GM12873 (cell line): ENCODE measurements at regions not wholly inside any gene's neighbourhood (a gene's known extent, or its start where the extent isn't known, plus 50 kb on each side); places are given as distances from the start of the nearest gene placed in this dataset.

Experiments used
- CTCF ChIP-seq: IDR thresholded peaks from 2 replicates; pipeline ENCODE4 v1.5.1; 2012; ENCODE audit warnings: low read depth, mild to moderate bottlenecking, moderate library complexity, low read length, control low read depth; ENCODE audit not compliant: insufficient read depth; ENCODE audit errors: missing control alignments

GRCh38 chr3:34635352-34635850 lies 837.0 kb downstream of the PDCD6IP start:
- TF ChIP-seq CTCF = no peak

- no peak for TF ChIP-seq CTCF
Observed at GRCh38 chr3:34646911-34647460, 848.6 kb downstream of the PDCD6IP start.

- no peak for TF ChIP-seq CTCF
Observed at GRCh38 chr3:34650131-34650530, 851.7 kb downstream of the PDCD6IP start.

GRCh38 chr3:34668915-34669314 lies 870.5 kb downstream of the PDCD6IP start:
- no peak for TF ChIP-seq CTCF

GRCh38 chr3:34669490-34669889 lies 871.1 kb downstream of the PDCD6IP start:
- TF ChIP-seq CTCF = no peak

GRCh38 chr3:34675383-34676120 lies 877.1 kb downstream of the PDCD6IP start:
- no peak for TF ChIP-seq CTCF

- no peak for TF ChIP-seq CTCF
Observed at GRCh38 chr3:34676436-34676835, 878.0 kb downstream of the PDCD6IP start.
